ENCODE measurements at regions not wholly inside any gene's neighbourhood (a gene's known extent, or its start where the extent isn't known, plus 50 kb on each side); places are given as distances from the start of the nearest gene placed in this dataset.

- Histone ChIP-seq H3K27ac (replicated peaks) (no peak overlapping the region), H3K27me3 (ENCODE audit: insufficient read depth, poor library complexity, severe bottlenecking) (no peaks in the 10 kb centered on the region), H3K4me3 (replicated peaks; ENCODE audit: insufficient read depth, low read length) (no peak overlapping the region)
- TF ChIP-seq REST (IDR thresholded peaks at IDR 0.05; ENCODE audit: insufficient replicate concordance, low read depth), result no peak
- TF ChIP-seq GABPA (IDR thresholded peaks at IDR 0.05; ENCODE audit: low read depth), result no peak
- TF ChIP-seq, protein P1, sequence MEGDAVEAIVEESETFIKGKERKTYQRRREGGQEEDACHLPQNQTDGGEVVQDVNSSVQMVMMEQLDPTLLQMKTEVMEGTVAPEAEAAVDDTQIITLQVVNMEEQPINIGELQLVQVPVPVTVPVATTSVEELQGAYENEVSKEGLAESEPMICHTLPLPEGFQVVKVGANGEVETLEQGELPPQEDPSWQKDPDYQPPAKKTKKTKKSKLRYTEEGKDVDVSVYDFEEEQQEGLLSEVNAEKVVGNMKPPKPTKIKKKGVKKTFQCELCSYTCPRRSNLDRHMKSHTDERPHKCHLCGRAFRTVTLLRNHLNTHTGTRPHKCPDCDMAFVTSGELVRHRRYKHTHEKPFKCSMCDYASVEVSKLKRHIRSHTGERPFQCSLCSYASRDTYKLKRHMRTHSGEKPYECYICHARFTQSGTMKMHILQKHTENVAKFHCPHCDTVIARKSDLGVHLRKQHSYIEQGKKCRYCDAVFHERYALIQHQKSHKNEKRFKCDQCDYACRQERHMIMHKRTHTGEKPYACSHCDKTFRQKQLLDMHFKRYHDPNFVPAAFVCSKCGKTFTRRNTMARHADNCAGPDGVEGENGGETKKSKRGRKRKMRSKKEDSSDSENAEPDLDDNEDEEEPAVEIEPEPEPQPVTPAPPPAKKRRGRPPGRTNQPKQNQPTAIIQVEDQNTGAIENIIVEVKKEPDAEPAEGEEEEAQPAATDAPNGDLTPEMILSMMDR (IDR thresholded peaks at IDR 0.05; ENCODE audit: insufficient read depth, low read length), result no peak
- no peak for TF ChIP-seq SPI1 (IDR thresholded peaks at IDR 0.05; ENCODE audit: borderline replicate concordance, low read depth)
- TF ChIP-seq POLR2AphosphoS5 (IDR thresholded peaks at IDR 0.05; ENCODE audit: low read depth), result no peak
- DNase-seq (ENCODE audit: low read depth in 1 of 2, low spot score in 1 of 2), result no peak
These were observed 352.4 kb downstream of the CETN3 start for GRCh38 chr5:90056911-90057705.

DNA sequence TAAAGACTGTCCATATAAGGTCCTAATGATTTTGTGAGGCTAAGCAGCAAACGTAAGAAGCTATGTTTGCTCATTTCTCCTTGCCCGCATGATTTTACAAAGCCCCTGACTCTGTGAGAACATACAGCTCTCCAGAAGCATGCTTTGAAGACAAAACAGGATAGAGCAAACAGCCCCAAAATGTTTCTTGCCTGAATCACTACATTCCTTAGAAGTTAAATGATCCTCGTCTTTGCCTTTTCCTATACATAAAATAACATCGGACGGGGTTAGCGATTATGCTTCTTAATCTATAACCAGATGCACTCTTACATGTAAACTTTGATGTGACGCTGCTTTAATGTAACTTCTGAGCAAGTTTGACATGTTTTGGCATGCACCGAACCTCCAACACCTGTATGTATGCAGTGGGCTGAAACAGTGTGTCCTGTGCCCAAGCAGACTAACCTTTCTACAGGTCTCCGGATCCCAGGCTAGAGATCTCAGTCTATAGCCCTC is 353.7 kb downstream of the CETN3 start:
- H3K4me3 ChIP-seq (replicated peaks; ENCODE audit: insufficient read depth, low read length), result no peak overlapping the region
- no peak overlapping the region for H3K27ac ChIP-seq (replicated peaks)
- no peaks in the 10 kb centered on the region for H3K27me3 ChIP-seq (ENCODE audit: insufficient read depth, poor library complexity, severe bottlenecking)
- no peak for DNase-seq (ENCODE audit: low read depth in 1 of 2, low spot score in 1 of 2)
- TF ChIP-seq SPI1 (IDR thresholded peaks at IDR 0.05; ENCODE audit: borderline replicate concordance, low read depth) (no peak), GABPA (IDR thresholded peaks at IDR 0.05; ENCODE audit: low read depth) (no peak)

DNA sequence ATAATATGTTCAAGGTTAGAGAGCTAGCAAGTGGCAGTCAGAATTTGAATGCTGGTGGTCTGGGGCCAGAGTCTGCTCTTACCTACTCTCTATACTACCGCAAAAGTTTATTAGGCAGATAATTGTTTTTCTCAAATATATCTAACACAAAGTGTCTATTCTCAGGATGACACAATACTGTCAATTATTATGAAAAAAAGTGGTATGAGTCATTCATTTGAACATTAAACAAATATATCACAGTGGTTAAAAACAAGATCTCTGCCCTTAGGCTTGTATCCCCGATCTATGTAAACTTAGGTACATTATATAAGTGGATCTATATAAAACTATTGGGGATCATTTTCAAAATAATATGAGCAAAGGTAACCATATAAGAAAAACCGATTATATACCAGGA is 354.9 kb downstream of the CETN3 start:
- Histone ChIP-seq H3K27ac (replicated peaks) (no peak overlapping the region), H3K4me3 (replicated peaks; ENCODE audit: insufficient read depth, low read length) (no peak overlapping the region), H3K27me3 (ENCODE audit: insufficient read depth, poor library complexity, severe bottlenecking) (no peaks in the 10 kb centered on the region)
- no peak for TF ChIP-seq POLR2AphosphoS5 (IDR thresholded peaks at IDR 0.05; ENCODE audit: low read depth)
- no peak for TF ChIP-seq GABPA (IDR thresholded peaks at IDR 0.05; ENCODE audit: low read depth)
- TF ChIP-seq SPI1 (IDR thresholded peaks at IDR 0.05; ENCODE audit: borderline replicate concordance, low read depth), result no peak
- TF ChIP-seq, protein P1 (IDR thresholded peaks at IDR 0.05; ENCODE audit: insufficient read depth, low read length), result no peak
- no peak for TF ChIP-seq REST (IDR thresholded peaks at IDR 0.05; ENCODE audit: insufficient replicate concordance, low read depth)
- DNase-seq (ENCODE audit: low read depth in 1 of 2, low spot score in 1 of 2), result no peak

GRCh38 chr5:90051756-90052155 is 357.8 kb downstream of the CETN3 start:
- DNase-seq (ENCODE audit: low read depth in 1 of 2, low spot score in 1 of 2), result no peak
- Histone ChIP-seq H3K27me3 (ENCODE audit: insufficient read depth, poor library complexity, severe bottlenecking) (no peaks in the 10 kb centered on the region), H3K27ac (replicated peaks) (no peak overlapping the region), H3K4me3 (replicated peaks; ENCODE audit: insufficient read depth, low read length) (no peak overlapping the region)
- TF ChIP-seq GABPA (IDR thresholded peaks at IDR 0.05; ENCODE audit: low read depth), result no peak
- TF ChIP-seq REST (IDR thresholded peaks at IDR 0.05; ENCODE audit: insufficient replicate concordance, low read depth), result no peak
- no peak for TF ChIP-seq POLR2AphosphoS5 (IDR thresholded peaks at IDR 0.05; ENCODE audit: low read depth)
- TF ChIP-seq, protein P1 (IDR thresholded peaks at IDR 0.05; ENCODE audit: insufficient read depth, low read length), result no peak
- TF ChIP-seq SPI1 (IDR thresholded peaks at IDR 0.05; ENCODE audit: borderline replicate concordance, low read depth), result no peak
